Superior temporal gyrus (tissue), 1 donor: ENCODE measurements at regions not wholly inside any gene's neighbourhood (a gene's known extent, or its start where the extent isn't known, plus 50 kb on each side); places are given as distances from the start of the nearest gene placed in this dataset.

Experiments used
- DNase-seq: peaks from one replicate; pipeline ENCODE4 v3.0.0-alpha.2; 2016; ENCODE audit errors: extremely low spot score

GRCh38 chr2:219997341-219997851, 370.0 kb downstream of the SLC4A3 start:
- peak; percentile 25 for DNase-seq

- no peak for DNase-seq
These were observed 370.7 kb downstream of the SLC4A3 start for GRCh38 chr2:219998107-219998506.

GRCh38 chr2:219998714-219999227, 371.3 kb downstream of the SLC4A3 start:
- no peak for DNase-seq

- DNase-seq = no peak
These were observed 372.6 kb downstream of the SLC4A3 start for GRCh38 chr2:220000080-220000479.

GRCh38 chr2:220000586-220000985, 373.2 kb downstream of the SLC4A3 start:
- DNase-seq = no peak

- peak; percentile 16 for DNase-seq
These were observed 374.3 kb downstream of the SLC4A3 start for GRCh38 chr2:220001751-220002150.

- DNase-seq = no peak
These were observed 374.8 kb downstream of the SLC4A3 start for GRCh38 chr2:220002251-220002650.

GRCh38 chr2:220002699-220003098, 375.3 kb downstream of the SLC4A3 start:
- no peak for DNase-seq

GRCh38 chr2:220005362-220005761, 377.9 kb downstream of the SLC4A3 start:
- no peak for DNase-seq

GRCh38 chr2:220006152-220006621, 378.8 kb downstream of the SLC4A3 start:
- DNase-seq = peak; percentile 23

GRCh38 chr2:220011859-220012258, 384.4 kb downstream of the SLC4A3 start:
- no peak for DNase-seq

GRCh38 chr2:220014961-220015360, 387.5 kb downstream of the SLC4A3 start:
- DNase-seq = no peak

GRCh38 chr2:220015576-220015975, 388.1 kb downstream of the SLC4A3 start:
- DNase-seq = no peak

GRCh38 chr2:220025207-220025606, 397.8 kb downstream of the SLC4A3 start:
- no peak for DNase-seq

GRCh38 chr2:220029013-220029412, 401.6 kb downstream of the SLC4A3 start:
- DNase-seq = no peak

- no peak for DNase-seq
These were observed 406.1 kb downstream of the SLC4A3 start for GRCh38 chr2:220033546-220033945.

GRCh38 chr2:220034426-220035130, 407.1 kb downstream of the SLC4A3 start:
- peak; percentile 38 for DNase-seq

GRCh38 chr2:220036431-220036830, 409.0 kb downstream of the SLC4A3 start:
- no peak for DNase-seq

GRCh38 chr2:220040346-220040745, 412.9 kb downstream of the SLC4A3 start:
- DNase-seq = no peak

GRCh38 chr2:220041447-220041846, 414.0 kb downstream of the SLC4A3 start:
- no peak for DNase-seq

- DNase-seq = no peak
These were observed 415.9 kb downstream of the SLC4A3 start for GRCh38 chr2:220043155-220043989.

GRCh38 chr2:220043990-220044335, 416.5 kb downstream of the SLC4A3 start:
- no peak for DNase-seq

- DNase-seq = no peak
These were observed 417.0 kb downstream of the SLC4A3 start for GRCh38 chr2:220044383-220044782.
